ENCODE measurements at regions not wholly inside any gene's neighbourhood (a gene's known extent, or its start where the extent isn't known, plus 50 kb on each side); places are given as distances from the start of the nearest gene placed in this dataset.

- TF ChIP-seq, protein P1, sequence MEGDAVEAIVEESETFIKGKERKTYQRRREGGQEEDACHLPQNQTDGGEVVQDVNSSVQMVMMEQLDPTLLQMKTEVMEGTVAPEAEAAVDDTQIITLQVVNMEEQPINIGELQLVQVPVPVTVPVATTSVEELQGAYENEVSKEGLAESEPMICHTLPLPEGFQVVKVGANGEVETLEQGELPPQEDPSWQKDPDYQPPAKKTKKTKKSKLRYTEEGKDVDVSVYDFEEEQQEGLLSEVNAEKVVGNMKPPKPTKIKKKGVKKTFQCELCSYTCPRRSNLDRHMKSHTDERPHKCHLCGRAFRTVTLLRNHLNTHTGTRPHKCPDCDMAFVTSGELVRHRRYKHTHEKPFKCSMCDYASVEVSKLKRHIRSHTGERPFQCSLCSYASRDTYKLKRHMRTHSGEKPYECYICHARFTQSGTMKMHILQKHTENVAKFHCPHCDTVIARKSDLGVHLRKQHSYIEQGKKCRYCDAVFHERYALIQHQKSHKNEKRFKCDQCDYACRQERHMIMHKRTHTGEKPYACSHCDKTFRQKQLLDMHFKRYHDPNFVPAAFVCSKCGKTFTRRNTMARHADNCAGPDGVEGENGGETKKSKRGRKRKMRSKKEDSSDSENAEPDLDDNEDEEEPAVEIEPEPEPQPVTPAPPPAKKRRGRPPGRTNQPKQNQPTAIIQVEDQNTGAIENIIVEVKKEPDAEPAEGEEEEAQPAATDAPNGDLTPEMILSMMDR (IDR thresholded peaks at IDR 0.05; ENCODE audit: control insufficient read depth, extremely low read depth, insufficient read depth) = no peak
- DNase-seq (ENCODE audit: low read depth) = no peak
- H3K4me3 ChIP-seq (ENCODE audit: low read depth, low read length) = no peak overlapping the region
Observed at GRCh38 chr6:111939902-111940301, 66.7 kb upstream of the FYN start.

DNA sequence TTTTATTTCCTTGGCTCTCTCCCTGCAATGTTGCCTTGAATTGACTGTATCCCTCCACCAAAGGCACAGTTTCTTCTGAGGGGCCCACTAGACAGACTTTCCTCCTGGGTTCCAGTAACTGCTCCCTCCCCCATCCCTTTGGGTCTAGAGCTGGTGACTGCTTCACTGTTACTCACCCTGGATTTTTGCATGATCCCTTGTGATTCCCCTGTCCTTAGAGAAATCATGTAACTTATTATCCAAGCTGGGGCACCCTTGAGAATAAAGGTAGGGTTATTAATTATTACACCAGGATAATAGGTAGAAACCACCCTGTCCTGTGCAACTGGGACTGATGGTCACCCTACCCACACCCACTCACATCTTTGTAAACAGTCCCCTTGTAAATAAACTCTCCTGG lies 67.5 kb upstream of the FYN start:
- no peak for DNase-seq (ENCODE audit: low read depth)
- H3K4me3 ChIP-seq (ENCODE audit: low read depth, low read length) = no peak overlapping the region
- TF ChIP-seq, protein P1 (IDR thresholded peaks at IDR 0.05; ENCODE audit: control insufficient read depth, extremely low read depth, insufficient read depth) = no peak

GRCh38 chr6:111941686-111942330 lies 68.6 kb upstream of the FYN start:
- TF ChIP-seq, protein P1 (IDR thresholded peaks at IDR 0.05; ENCODE audit: control insufficient read depth, extremely low read depth, insufficient read depth) = no peak
- H3K4me3 ChIP-seq (ENCODE audit: low read depth, low read length) = no peak overlapping the region
- no peak for DNase-seq (ENCODE audit: low read depth)

DNA sequence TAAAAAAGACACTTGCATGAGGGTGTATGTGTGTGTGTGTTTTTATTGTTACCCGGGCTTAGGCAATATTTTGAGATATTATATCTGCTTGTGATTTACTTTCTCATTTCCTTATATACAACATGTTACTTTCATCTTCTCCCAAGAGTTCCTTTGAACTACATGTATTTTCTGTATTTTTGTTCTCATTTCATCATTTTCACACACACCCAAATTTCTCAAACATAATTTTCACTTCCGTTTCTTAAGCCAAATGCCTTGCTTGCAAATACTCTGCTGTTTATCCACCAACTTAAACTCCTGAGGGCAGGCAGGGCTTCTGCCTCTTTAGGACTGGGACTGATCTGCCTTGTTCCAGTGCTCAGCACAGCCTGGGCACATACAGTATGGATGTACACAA lies 69.3 kb upstream of the FYN start:
- TF ChIP-seq, protein P1 (IDR thresholded peaks at IDR 0.05; ENCODE audit: control insufficient read depth, extremely low read depth, insufficient read depth) = no peak
- DNase-seq (ENCODE audit: low read depth) = no peak
- no peak overlapping the region for H3K4me3 ChIP-seq (ENCODE audit: low read depth, low read length)

DNA sequence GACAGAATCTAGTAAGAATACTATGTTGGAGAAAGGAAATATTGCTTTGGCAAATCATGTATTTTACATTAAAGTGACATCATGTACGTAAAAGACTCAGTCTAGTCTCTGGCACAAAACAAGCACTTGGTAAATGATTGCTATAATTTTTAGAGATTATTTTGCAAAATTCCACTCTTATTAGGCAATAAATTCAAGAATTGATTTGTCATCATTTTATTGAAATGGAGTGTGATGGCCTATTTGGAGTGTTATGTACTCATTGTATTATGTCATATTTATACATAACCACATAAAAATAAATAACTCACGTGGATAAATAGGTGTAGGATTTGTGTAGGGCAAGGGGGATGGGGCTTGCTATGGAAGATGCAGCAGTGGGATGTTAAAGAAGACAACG lies 70.0 kb upstream of the FYN start:
- TF ChIP-seq, protein P1 (IDR thresholded peaks at IDR 0.05; ENCODE audit: control insufficient read depth, extremely low read depth, insufficient read depth) = no peak
- no peak for DNase-seq (ENCODE audit: low read depth)
- H3K4me3 ChIP-seq (ENCODE audit: low read depth, low read length) = no peak overlapping the region

- DNase-seq (ENCODE audit: low read depth) = no peak
- H3K4me3 ChIP-seq (ENCODE audit: low read depth, low read length) = no peak overlapping the region
- TF ChIP-seq, protein P1 (IDR thresholded peaks at IDR 0.05; ENCODE audit: control insufficient read depth, extremely low read depth, insufficient read depth) = no peak
Observed at GRCh38 chr6:111943726-111944125, 70.5 kb upstream of the FYN start.

GRCh38 chr6:111944541-111944940 lies 71.3 kb upstream of the FYN start:
- no peak overlapping the region for H3K4me3 ChIP-seq (ENCODE audit: low read depth, low read length)
- TF ChIP-seq, protein P1 (IDR thresholded peaks at IDR 0.05; ENCODE audit: control insufficient read depth, extremely low read depth, insufficient read depth) = no peak
- DNase-seq (ENCODE audit: low read depth) = no peak
